Epithelial cell of prostate (primary cell): ENCODE measurements at regions not wholly inside any gene's neighbourhood (a gene's known extent, or its start where the extent isn't known, plus 50 kb on each side); places are given as distances from the start of the nearest gene placed in this dataset.
"Not testable (repeated sequence)": the region's sequence is repeated elsewhere in the genome, so short reads cannot be mapped to it uniquely, and the experiment has no call there.

Experiments used
- DNase-seq: peaks from one replicate; pipeline ENCODE4 v3.0.0-alpha.2; 2011; ENCODE audit warnings: low read depth, low spot score
- H3K27ac ChIP-seq: fragments of 450-650 bp; 2 replicates; pipeline ENCODE4 v1.5.1; 2017; ENCODE audit warnings: mild to moderate bottlenecking

DNA sequence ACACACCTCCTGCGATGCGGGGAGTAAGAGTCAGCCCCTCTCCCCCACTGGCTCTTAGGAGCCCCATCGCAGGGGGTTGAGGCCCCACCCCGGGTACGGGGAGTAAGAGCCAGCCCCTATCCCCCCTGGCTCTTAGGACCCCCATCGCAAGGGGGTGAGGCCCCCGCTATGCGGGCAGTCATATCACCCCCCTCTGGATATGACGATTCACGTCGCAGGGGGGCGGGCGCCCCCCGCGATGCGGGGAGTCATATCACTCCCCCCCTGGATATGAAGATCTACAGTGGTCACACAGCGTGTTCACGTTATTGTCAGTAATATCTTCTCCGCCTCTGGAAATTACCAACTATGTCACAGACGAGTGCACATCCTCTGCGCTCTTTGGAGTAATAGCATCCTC is 61.1 kb downstream of the DEFB131A start:
- H3K27ac ChIP-seq, DNase-seq: not testable (repeated sequence)

GRCh38 chr4:9506672-9507071 is 62.5 kb downstream of the DEFB131A start:
- not testable (repeated sequence) for DNase-seq, H3K27ac ChIP-seq

DNA sequence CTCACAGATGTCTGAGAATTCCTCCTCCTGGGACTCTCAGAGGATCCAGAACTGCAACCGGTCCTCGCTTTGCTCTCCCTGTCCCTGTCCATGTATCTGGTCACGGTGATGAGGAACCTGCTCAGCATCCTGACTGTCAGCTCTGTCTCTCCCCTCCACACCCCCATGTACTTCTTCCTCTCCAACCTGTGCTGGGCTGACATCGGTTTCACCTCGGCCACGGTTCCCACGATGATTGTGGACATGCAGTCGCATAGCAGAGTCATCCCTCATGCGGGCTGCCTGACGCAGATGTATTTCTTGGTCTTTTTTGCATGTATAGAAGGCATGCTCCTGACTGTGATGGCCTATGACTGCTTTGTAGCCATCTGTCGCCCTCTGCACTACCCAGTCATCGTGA is 68.7 kb downstream of the DEFB131A start:
- not testable (repeated sequence) for DNase-seq, H3K27ac ChIP-seq

DNA sequence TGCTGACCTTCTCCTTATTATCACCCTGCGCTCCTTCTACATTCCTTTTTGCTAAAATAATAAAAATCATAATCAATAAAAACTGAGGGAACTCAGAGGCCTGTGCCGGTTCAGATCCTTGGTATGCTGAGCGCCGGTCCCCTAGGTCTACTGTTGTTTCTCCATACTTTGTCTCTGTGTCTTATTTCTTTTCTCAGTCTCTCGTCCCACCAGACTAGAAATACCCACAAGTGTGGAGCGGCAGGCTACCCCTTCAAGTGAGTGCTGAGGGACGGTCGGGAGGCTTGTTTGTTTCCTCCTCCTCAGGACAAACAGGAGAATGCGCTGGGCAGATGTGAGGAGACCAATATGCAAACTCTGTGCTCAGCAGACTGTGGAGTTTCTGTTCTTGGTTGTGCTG is 75.4 kb downstream of the DEFB131A start:
- not testable (repeated sequence) for H3K27ac ChIP-seq, DNase-seq

DNA sequence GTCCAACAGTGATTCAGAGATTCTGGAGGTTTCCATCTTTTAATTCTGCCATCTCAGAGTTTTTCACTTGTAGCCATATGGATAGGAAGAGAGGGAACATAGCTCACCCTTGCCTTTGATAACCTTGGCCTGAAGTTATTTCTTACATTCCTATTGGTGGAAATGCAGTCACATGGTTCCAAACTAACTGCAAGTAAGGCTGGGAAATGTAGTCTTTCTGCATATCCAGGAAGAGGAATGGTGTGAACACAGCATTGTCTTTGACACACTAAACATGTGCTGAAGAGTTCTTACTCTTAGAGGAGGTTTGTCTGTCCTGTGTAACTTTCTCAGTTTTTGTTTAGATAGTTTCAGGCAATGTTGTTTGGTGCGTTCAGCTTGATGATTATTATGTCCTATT is 78.7 kb downstream of the DEFB131A start:
- DNase-seq, H3K27ac ChIP-seq: not testable (repeated sequence)

GRCh38 chr4:9524406-9524805 is 80.2 kb downstream of the DEFB131A start:
- not testable (repeated sequence) for H3K27ac ChIP-seq, DNase-seq

- H3K27ac ChIP-seq = not testable (repeated sequence)
These were observed 88.1 kb downstream of the DEFB131A start for GRCh38 chr4:9532134-9532862.

GRCh38 chr4:9532863-9533192 is 88.6 kb downstream of the DEFB131A start:
- H3K27ac ChIP-seq, DNase-seq: not testable (repeated sequence)

More at GRCh38 chr4:9532134-9532862, 88.1 kb downstream of the DEFB131A start:
- not testable (repeated sequence) for DNase-seq

- not testable (repeated sequence) for DNase-seq, H3K27ac ChIP-seq
These were observed 92.9 kb downstream of the DEFB131A start for GRCh38 chr4:9537101-9537500.

- H3K27ac ChIP-seq, DNase-seq: not testable (repeated sequence)
These were observed 95.8 kb downstream of the DEFB131A start for GRCh38 chr4:9539939-9540520.

DNA sequence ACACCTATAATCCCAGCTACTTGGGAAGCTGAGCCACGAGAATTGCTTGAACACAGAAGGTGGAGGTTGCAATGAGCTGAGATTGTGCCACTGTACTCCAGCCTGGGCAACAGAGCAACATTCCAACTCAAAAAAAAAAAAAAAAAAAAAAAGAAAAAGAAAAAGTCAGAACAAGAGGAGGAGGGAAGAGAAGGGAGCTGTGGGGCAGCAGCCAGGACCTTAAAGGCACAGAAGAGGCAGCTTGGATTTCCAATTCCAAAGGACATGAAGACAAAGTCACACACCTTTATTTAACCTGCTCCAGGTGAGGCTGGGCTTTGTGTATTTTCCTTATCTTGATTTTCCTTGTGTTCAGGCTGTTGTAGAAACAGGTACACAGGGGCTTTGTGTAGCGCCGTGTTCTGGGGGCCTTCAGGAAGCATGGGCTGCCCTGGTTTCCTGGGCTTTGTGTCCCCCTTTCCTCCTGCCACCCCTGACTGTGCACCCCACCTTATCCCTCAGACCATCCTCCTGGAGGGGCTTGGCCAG is 97.2 kb downstream of the DEFB131A start:
- not testable (repeated sequence) for DNase-seq, H3K27ac ChIP-seq

DNA sequence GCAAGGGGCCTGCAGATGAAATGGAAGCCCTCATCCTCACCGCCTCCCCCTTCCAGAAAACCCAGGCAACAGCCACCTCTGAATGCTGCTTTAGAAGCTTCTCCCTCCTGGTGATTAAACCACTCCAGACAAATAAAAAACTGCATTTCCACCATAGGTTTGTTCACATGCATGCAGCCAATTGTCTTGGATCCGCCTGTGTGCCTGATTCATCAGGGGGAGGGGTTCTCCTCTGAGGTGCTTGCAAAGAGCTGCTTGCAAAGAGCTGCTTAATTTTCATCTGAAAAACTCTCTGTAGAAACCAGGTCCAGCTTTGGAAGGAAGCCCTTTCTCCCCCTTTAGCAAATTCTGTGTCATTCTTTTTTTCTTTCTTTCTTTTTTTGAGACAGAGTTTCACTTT is 100.6 kb downstream of the DEFB131A start:
- not testable (repeated sequence) for H3K27ac ChIP-seq, DNase-seq

DNA sequence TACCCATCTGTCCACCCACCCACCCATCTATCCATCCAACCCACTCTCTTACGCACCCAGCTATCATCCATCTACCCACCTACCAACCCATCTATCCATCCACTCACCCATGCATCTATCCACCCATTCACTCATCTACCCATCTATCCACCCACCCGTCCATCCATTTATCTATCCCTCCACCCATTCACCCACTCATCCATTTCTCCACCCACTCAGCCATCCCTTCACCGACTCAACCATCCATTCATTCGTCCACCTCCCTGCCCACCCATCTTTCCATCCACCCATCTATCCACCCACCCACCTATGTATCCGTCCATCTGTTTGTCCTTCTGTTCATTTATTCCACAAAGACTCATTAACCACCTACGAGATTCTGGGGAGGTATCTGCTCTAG is 103.3 kb downstream of the DEFB131A start:
- not testable (repeated sequence) for DNase-seq, H3K27ac ChIP-seq

DNA sequence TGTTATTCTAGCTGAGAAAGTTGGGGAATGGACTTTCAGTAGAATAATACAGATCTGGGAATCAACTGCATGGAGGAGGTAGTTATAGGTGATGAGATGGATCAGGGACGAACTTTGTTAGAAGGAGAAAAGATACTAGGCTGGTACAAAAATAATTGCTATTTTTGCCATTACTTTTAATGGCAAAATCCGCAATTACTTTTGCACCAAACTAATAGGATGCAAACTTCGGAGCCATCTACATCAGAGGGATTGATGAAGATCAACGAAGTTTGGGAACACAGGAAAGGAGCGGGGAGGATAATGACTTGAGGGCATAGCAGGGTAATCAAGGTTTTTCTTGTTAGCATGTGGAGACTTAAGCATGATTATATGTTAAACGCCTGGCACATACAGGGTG is 111.9 kb downstream of the DEFB131A start:
- DNase-seq, H3K27ac ChIP-seq: not testable (repeated sequence)

GRCh38 chr4:9577869-9578268 is 133.7 kb downstream of the DEFB131A start:
- DNase-seq, H3K27ac ChIP-seq: not testable (repeated sequence)

DNA sequence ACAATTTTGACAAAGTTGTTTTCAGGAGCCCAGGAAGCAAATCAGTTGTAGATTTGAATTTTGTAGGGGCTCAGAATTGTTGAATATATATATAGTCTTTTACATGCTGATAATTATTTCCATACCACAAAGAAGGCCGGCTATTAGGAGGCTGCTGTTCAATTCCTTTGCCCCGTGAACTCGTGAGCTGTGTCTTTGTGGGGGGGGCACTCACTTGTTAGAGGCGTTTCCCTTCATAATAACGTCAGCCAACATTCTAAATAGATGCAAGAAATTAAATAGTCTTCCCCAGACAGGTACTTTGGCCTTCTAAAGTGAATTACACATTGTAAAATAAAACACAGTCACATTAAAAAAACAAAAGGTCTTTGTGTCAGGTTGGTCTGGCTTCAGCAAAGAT is 138.7 kb downstream of the DEFB131A start:
- not testable (repeated sequence) for H3K27ac ChIP-seq, DNase-seq

DNA sequence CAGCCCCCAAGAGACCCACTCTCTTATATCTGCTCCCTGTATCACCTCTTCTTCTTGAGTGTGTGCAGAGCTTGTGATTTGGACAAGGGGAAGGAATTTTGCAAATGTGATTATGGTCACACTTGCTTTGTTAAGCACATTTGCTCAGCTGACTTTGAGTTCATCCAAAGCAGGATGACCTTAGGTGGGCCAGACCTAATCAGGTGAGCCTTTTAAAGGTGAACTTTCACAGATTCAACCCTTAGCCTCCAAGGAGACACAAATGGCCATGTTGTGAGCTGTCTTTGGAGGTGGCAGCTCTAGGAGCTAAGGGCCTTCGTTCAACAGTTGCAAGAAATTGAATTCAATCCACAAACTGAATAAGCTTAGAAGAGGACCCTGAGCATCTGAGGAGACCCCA is 147.8 kb downstream of the DEFB131A start:
- DNase-seq = no peak

GRCh38 chr4:9594948-9595347 is 150.7 kb downstream of the DEFB131A start:
- DNase-seq = no peak

More for the DNA sequence above, 147.8 kb downstream of the DEFB131A start:
- no peak overlapping the region for H3K27ac ChIP-seq

GRCh38 chr4:9595531-9595930 is 151.3 kb downstream of the DEFB131A start:
- H3K27ac ChIP-seq, DNase-seq: not testable (repeated sequence)

More at GRCh38 chr4:9594948-9595347, 150.7 kb downstream of the DEFB131A start:
- H3K27ac ChIP-seq = no peak overlapping the region

GRCh38 chr4:9599266-9599665 is 155.1 kb downstream of the DEFB131A start:
- no peak overlapping the region for H3K27ac ChIP-seq
- DNase-seq = no peak

DNA sequence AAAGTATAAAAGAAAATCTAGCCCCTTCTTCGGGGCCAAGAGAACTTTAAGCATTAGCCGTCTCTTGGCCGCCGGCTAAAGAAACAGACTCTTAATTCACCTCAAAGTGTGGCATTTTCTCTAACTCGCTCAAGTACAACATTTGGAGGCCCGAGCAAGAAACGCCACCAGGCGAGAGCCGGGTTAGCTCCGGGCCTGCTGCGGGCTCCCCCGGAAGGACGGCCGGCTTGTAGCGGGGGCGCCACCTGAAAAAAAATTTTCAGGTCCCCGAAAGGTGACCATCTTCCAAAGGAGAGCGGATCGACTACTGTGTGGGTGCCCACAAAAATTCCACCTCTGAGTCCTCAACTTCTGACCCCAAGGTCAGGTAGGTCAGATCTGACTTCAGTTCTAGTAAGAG is 156.0 kb downstream of the DEFB131A start:
- no peak overlapping the region for H3K27ac ChIP-seq
- no peak for DNase-seq
